OCI-LY1 (cell line): ENCODE measurements at regions not wholly inside any gene's neighbourhood (a gene's known extent, or its start where the extent isn't known, plus 50 kb on each side); places are given as distances from the start of the nearest gene placed in this dataset.

ENCODE experiments used
- H2AFZ ChIP-seq: fragments of 200-600 bp; sonication (generic), shearing (Covaris generic); 2 replicates; pipeline ENCODE4 v1.6.0; 2014; ENCODE audit warnings: antibody characterized with exemption, mild to moderate bottlenecking, low read length
- H3F3A ChIP-seq: fragments of 200-600 bp; sonication (generic), shearing (Covaris generic); 2 replicates; pipeline ENCODE4 v1.6.0; 2014; ENCODE audit warnings: mild to moderate bottlenecking, antibody characterized with exemption, low read length, moderate library complexity; ENCODE audit not compliant: insufficient read depth
- H3K27ac ChIP-seq: fragments of 200-600 bp; sonication (generic); 2 replicates; pipeline ENCODE4 v1.5.1; 2014; ENCODE audit warnings: low read length, mixed run types, mild to moderate bottlenecking, low read depth; ENCODE audit not compliant: poor library complexity, severe bottlenecking
- H3K27me3 ChIP-seq: fragments of 200-600 bp; sonication (generic); 2 replicates; pipeline ENCODE4 v1.6.0; 2014; ENCODE audit warnings: antibody characterized with exemption, mild to moderate bottlenecking, low read length, moderate library complexity; ENCODE audit not compliant: insufficient read depth
- H3K36me3 ChIP-seq: fragments of 200-600 bp; sonication (generic); 2 replicates; pipeline ENCODE4 v1.6.1; 2014; ENCODE audit warnings: mild to moderate bottlenecking, antibody characterized with exemption, low read length, moderate library complexity, mixed read lengths; ENCODE audit not compliant: insufficient read depth
- H3K4me1 ChIP-seq: fragments of 200-600 bp; sonication (generic); 2 replicates; pipeline ENCODE4 v1.5.1; 2014; ENCODE audit warnings: mild to moderate bottlenecking, low read length, moderate library complexity; ENCODE audit not compliant: insufficient read depth, severe bottlenecking
- H3K4me2 ChIP-seq: fragments of 200-600 bp; sonication (generic), shearing (Covaris generic); 2 replicates; pipeline ENCODE4 v1.6.1; 2014; ENCODE audit warnings: low read length
- H3K4me3 ChIP-seq: fragments of 200-600 bp; sonication (generic); 2 replicates; pipeline ENCODE4 v1.5.1; 2014; ENCODE audit warnings: low read length, low read depth, mild to moderate bottlenecking, mixed read lengths; ENCODE audit not compliant: poor library complexity, severe bottlenecking
- H3K79me2 ChIP-seq: fragments of 200-600 bp; shearing (Covaris generic); 2 replicates; pipeline ENCODE4 v1.6.1; 2016; ENCODE audit warnings: mixed run types, low read length, mixed read lengths; ENCODE audit not compliant: insufficient read depth
- H3K9ac ChIP-seq: fragments of 200-600 bp; sonication (generic), shearing (Covaris generic); 2 replicates; pipeline ENCODE4 v1.6.1; 2014; ENCODE audit warnings: mild to moderate bottlenecking, low read length, mixed read lengths
- H3K9me2 ChIP-seq: fragments of 200-600 bp; sonication (generic), shearing (Covaris generic); 2 replicates; pipeline ENCODE4 v1.6.1; 2014; ENCODE audit warnings: low read depth, mild to moderate bottlenecking, low read length, mixed read lengths
- H3K9me3 ChIP-seq: fragments of 200-600 bp; shearing (Covaris generic); 2 replicates; pipeline ENCODE4 v1.6.1; 2014; ENCODE audit warnings: low read length, mixed read lengths
- H4K20me1 ChIP-seq: fragments of 200-600 bp; sonication (generic), shearing (Covaris generic); 2 replicates; pipeline ENCODE4 v1.6.0; 2016; ENCODE audit warnings: mild to moderate bottlenecking, low read length; ENCODE audit not compliant: insufficient read depth
- CTCF ChIP-seq: fragments of 200-600 bp; sonication (generic), shearing (Covaris generic); IDR thresholded peaks from 2 replicates; pipeline ENCODE4 v1.5.1; 2017; ENCODE audit warnings: mild to moderate bottlenecking, antibody characterized with exemption, low read length, moderate library complexity, mixed read lengths
- EZH2 ChIP-seq: fragments of 200-600 bp; sonication (generic), shearing (Covaris generic); IDR thresholded peaks from 2 replicates; pipeline ENCODE4 v1.8.0; 2017; ENCODE audit warnings: borderline replicate concordance, mixed run types, mild to moderate bottlenecking, antibody characterized with exemption, low read length, moderate library complexity, mixed read lengths

DNA sequence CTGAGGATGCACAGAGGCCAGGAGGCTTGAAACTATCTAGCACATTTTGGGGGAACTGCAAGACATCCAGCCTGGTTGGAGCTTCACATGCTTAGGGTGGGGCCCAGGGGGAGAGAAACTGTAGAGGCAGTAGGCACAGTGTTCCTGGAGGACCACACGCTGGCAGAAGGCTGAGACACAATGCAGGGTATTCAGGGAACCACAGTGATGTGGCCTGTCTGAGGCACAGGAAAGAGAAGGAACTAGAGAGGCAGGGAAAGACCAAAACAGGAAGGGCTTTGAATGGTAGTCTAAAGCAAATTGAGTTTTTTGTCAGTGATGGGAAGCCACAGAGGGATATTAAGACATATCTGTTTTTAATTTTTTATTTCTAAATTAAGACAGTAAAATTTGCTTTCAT lies 100.2 kb upstream of the PRICKLE1 start:
- H3K27me3 ChIP-seq, result no peaks in the 10 kb centered on the region
- no peaks in the 10 kb centered on the region; the same call in 1 of the 2 replicates for H3K79me2 ChIP-seq
- no peaks in the 10 kb centered on the region for H3K9me3 ChIP-seq
- no peaks in the 10 kb centered on the region for H4K20me1 ChIP-seq
- peaks cover 2% of the 10 kb centered on the region; the same call in 1 of the 2 replicates for H3F3A ChIP-seq
- no peaks in the 10 kb centered on the region for H3K4me1 ChIP-seq
- H3K9me2 ChIP-seq, result no peaks in the 10 kb centered on the region
- no peaks in the 10 kb centered on the region for H3K36me3 ChIP-seq
- TF ChIP-seq EZH2 (no peak), CTCF (no peak)
- H2AFZ ChIP-seq, result no peak overlapping the region
- no peak overlapping the region for H3K4me3 ChIP-seq
- H3K9ac ChIP-seq, result no peak overlapping the region
- no peak overlapping the region for H3K27ac ChIP-seq
- no peak overlapping the region for H3K4me2 ChIP-seq

DNA sequence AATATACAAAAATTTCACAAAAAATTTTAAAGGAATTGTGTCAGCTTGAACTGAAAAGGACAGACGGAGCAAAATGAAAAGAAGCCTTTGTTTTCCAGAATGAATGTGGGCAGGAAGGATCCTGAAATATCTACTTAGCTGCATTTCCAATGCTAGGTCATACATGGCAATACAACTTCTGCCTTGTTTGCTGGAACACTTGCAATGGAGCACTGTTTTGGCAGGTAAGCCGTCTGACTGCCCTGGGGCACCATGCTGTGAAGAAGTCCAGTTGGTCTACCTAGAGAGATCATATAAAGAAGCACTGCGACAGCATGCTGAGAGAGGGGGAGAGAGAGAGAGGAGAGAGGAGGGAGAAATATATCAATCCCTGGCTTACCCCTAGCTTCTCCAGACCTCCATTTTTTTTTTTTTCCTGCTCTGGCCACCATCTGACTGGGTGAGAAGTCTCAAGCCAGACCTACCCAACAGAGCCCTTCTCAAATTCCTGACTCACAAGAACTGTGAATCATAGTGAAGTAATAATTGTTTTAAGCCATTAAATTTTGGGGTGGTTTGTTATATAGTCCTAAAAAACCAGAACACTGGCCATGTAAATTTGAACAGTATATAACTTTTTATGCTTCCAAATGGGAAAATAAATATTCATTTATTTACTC lies 97.1 kb upstream of the PRICKLE1 start:
- H3F3A ChIP-seq, result no peaks in the 10 kb centered on the region
- no peaks in the 10 kb centered on the region for H3K9me2 ChIP-seq
- no peaks in the 10 kb centered on the region for H3K9me3 ChIP-seq
- no peak overlapping the region for H3K9ac ChIP-seq
- no peaks in the 10 kb centered on the region for H3K27me3 ChIP-seq
- no peaks in the 10 kb centered on the region for H4K20me1 ChIP-seq
- H3K4me3 ChIP-seq, result no peak overlapping the region
- H3K4me1 ChIP-seq, result no peaks in the 10 kb centered on the region
- no peaks in the 10 kb centered on the region for H3K36me3 ChIP-seq
- no peak overlapping the region for H2AFZ ChIP-seq
- TF ChIP-seq CTCF (no peak), EZH2 (no peak)
- no peaks in the 10 kb centered on the region for H3K79me2 ChIP-seq
- H3K27ac ChIP-seq, result no peak overlapping the region
- H3K4me2 ChIP-seq, result no peak overlapping the region

DNA sequence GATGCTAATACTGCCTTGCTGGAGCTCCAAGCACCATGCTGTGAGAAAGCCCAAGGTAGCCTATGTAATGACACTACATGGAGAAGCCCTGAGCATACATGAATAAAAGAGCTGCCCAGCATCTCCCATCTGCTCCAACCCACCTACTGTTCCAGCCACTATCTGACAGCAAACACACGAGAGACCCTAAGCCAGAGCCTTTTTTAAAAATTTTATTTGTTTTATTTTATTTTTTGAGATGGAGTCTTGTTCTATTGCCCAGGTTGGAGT lies 95.2 kb upstream of the PRICKLE1 start:
- Histone ChIP-seq H3K4me1 (no peaks in the 10 kb centered on the region), H3K9me2 (no peaks in the 10 kb centered on the region), H3K9ac (no peak overlapping the region), H3K79me2 (no peaks in the 10 kb centered on the region), H3K9me3 (no peaks in the 10 kb centered on the region), H4K20me1 (no peaks in the 10 kb centered on the region), H3K4me2 (no peak overlapping the region), H3F3A (no peaks in the 10 kb centered on the region), H3K27me3 (no peaks in the 10 kb centered on the region), H3K36me3 (no peaks in the 10 kb centered on the region), H3K27ac (no peak overlapping the region), H2AFZ (no peak overlapping the region), H3K4me3 (no peak overlapping the region)
- TF ChIP-seq EZH2, result no peak
- no peak for TF ChIP-seq CTCF
